ENCODE measurements at regions not wholly inside any gene's neighbourhood (a gene's known extent, or its start where the extent isn't known, plus 50 kb on each side); places are given as distances from the start of the nearest gene placed in this dataset.

- TF ChIP-seq, protein P1, sequence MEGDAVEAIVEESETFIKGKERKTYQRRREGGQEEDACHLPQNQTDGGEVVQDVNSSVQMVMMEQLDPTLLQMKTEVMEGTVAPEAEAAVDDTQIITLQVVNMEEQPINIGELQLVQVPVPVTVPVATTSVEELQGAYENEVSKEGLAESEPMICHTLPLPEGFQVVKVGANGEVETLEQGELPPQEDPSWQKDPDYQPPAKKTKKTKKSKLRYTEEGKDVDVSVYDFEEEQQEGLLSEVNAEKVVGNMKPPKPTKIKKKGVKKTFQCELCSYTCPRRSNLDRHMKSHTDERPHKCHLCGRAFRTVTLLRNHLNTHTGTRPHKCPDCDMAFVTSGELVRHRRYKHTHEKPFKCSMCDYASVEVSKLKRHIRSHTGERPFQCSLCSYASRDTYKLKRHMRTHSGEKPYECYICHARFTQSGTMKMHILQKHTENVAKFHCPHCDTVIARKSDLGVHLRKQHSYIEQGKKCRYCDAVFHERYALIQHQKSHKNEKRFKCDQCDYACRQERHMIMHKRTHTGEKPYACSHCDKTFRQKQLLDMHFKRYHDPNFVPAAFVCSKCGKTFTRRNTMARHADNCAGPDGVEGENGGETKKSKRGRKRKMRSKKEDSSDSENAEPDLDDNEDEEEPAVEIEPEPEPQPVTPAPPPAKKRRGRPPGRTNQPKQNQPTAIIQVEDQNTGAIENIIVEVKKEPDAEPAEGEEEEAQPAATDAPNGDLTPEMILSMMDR (tag by site-specific recombination; IDR thresholded peaks at IDR 0.05) = no peak
- TF ChIP-seq ZBTB8A (tag by site-specific recombination; IDR thresholded peaks at IDR 0.05) = no peak
- no peak for TF ChIP-seq ZNF274 (IDR thresholded peaks at IDR 0.05; ENCODE audit: low read length)
- TF ChIP-seq ZNF274 (tag by site-specific recombination; IDR thresholded peaks at IDR 0.05; ENCODE audit: borderline replicate concordance) = no peak
- no peak for TF ChIP-seq ZNF510 (tag by site-specific recombination; IDR thresholded peaks at IDR 0.05; ENCODE audit: insufficient replicate concordance)
- no peak for TF ChIP-seq ZNF513 (tag by site-specific recombination; IDR thresholded peaks at IDR 0.05)
These were observed 811.4 kb downstream of the DACH1 start for GRCh38 chr13:71055644-71056043.

All from HEK293 (cell line).